HAP-1 (cell line): ENCODE measurements at regions not wholly inside any gene's neighbourhood (a gene's known extent, or its start where the extent isn't known, plus 50 kb on each side); places are given as distances from the start of the nearest gene placed in this dataset.
"Not testable (repeated sequence)": the region's sequence is repeated elsewhere in the genome, so short reads cannot be mapped to it uniquely, and the experiment has no call there.

Experiments
- DNase-seq, 2 experiments: peaks; one replicate each; pipeline ENCODE4 v3.0.0-alpha.2; 2016 to 2020; ENCODE audit warnings: low spot score in 2 of 2
- H3K27me3 ChIP-seq: fragments of 250-450 bp; sonication (Bioruptor Pico); 2 replicates; pipeline ENCODE4 v1.5.1; 2020; ENCODE audit warnings: low read depth, mild to moderate bottlenecking, moderate library complexity
- H3K36me3 ChIP-seq: fragments of 250-450 bp; sonication (Bioruptor Pico); replicated peaks from 2 replicates; pipeline ENCODE4 v1.5.1; 2020; ENCODE audit warnings: mild to moderate bottlenecking
- H3K4me1 ChIP-seq: fragments of 250-450 bp; sonication (Bioruptor Pico); 2 replicates; pipeline ENCODE4 v1.5.1; 2020; ENCODE audit warnings: mild to moderate bottlenecking
- H3K4me3 ChIP-seq: fragments of 250-450 bp; sonication (Bioruptor Pico); 2 replicates; pipeline ENCODE4 v1.5.1; 2020; ENCODE audit warnings: mild to moderate bottlenecking, moderate library complexity
- H3K9me3 ChIP-seq: fragments of 250-450 bp; sonication (Bioruptor Pico); 2 replicates; pipeline ENCODE4 v1.5.1; 2020; ENCODE audit warnings: mild to moderate bottlenecking, moderate library complexity
- in situ Hi-C: fragments of 300-500 bp; cut with MboI; formaldehyde crosslinking; loops from 3 replicates; pipeline ENCODE4 v1.14.3; 2020; ENCODE audit warnings: low sequenced_read_pairs, inconsistent platforms, mixed read lengths

- H3K9me3 ChIP-seq, result no peaks in the 10 kb centered on the region
- in situ Hi-C loops, result no loop called here
- H3K36me3 ChIP-seq, result no peaks in the 10 kb centered on the region
- no peaks in the 10 kb centered on the region for H3K27me3 ChIP-seq
- H3K4me3 ChIP-seq, result no peak overlapping the region
- no peaks in the 10 kb centered on the region for H3K4me1 ChIP-seq
- no peak for DNase-seq
These were observed 1760.8 kb upstream of the PCDH10 start for GRCh38 chr4:131388277-131388676.

GRCh38 chr4:131408102-131408501 lies 1741.0 kb upstream of the PCDH10 start:
- DNase-seq, result no peak
- H3K36me3 ChIP-seq, result no peaks in the 10 kb centered on the region
- H3K27me3 ChIP-seq, result no peaks in the 10 kb centered on the region
- in situ Hi-C loops, result no loop called here
- H3K9me3 ChIP-seq, result no peaks in the 10 kb centered on the region
- no peaks in the 10 kb centered on the region for H3K4me1 ChIP-seq
- no peak overlapping the region for H3K4me3 ChIP-seq

- H3K4me3 ChIP-seq, result no peak overlapping the region
- in situ Hi-C loops, result no loop called here
- DNase-seq, result no peak
These were observed 1737.7 kb upstream of the PCDH10 start for GRCh38 chr4:131411393-131411792.

GRCh38 chr4:131419147-131419546 lies 1729.9 kb upstream of the PCDH10 start:
- no peak for DNase-seq
- in situ Hi-C loops, result no loop called here
- no peak overlapping the region for H3K4me3 ChIP-seq
- no peaks in the 10 kb centered on the region for H3K36me3 ChIP-seq
- H3K27me3 ChIP-seq, result no peaks in the 10 kb centered on the region
- H3K4me1 ChIP-seq, result no peaks in the 10 kb centered on the region
- no peaks in the 10 kb centered on the region for H3K9me3 ChIP-seq

More at GRCh38 chr4:131411393-131411792, 1737.7 kb upstream of the PCDH10 start:
- Histone ChIP-seq H3K27me3 (no peaks in the 10 kb centered on the region), H3K4me1 (no peaks in the 10 kb centered on the region), H3K36me3 (no peaks in the 10 kb centered on the region), H3K9me3 (no peaks in the 10 kb centered on the region)

- no peaks in the 10 kb centered on the region for H3K27me3 ChIP-seq
- no peak for DNase-seq
- in situ Hi-C loops, result no loop called here
- no peak overlapping the region for H3K4me3 ChIP-seq
- H3K9me3 ChIP-seq, result no peaks in the 10 kb centered on the region
- no peaks in the 10 kb centered on the region for H3K36me3 ChIP-seq
- H3K4me1 ChIP-seq, result no peaks in the 10 kb centered on the region
These were observed 1722.9 kb upstream of the PCDH10 start for GRCh38 chr4:131426023-131426758.

- in situ Hi-C loops, result no loop called here
These were observed 1722.1 kb upstream of the PCDH10 start for GRCh38 chr4:131427000-131427399.

GRCh38 chr4:131430302-131430701 lies 1718.8 kb upstream of the PCDH10 start:
- H3K9me3 ChIP-seq, result no peaks in the 10 kb centered on the region
- H3K36me3 ChIP-seq, result no peaks in the 10 kb centered on the region
- no peaks in the 10 kb centered on the region for H3K27me3 ChIP-seq
- H3K4me1 ChIP-seq, result no peaks in the 10 kb centered on the region
- DNase-seq, result no peak
- in situ Hi-C loops, result no loop called here
- no peak overlapping the region for H3K4me3 ChIP-seq

More at GRCh38 chr4:131427000-131427399, 1722.1 kb upstream of the PCDH10 start:
- H3K4me1 ChIP-seq, result no peaks in the 10 kb centered on the region
- no peak for DNase-seq
- H3K36me3 ChIP-seq, result no peaks in the 10 kb centered on the region
- no peak overlapping the region for H3K4me3 ChIP-seq
- no peaks in the 10 kb centered on the region for H3K27me3 ChIP-seq
- no peaks in the 10 kb centered on the region for H3K9me3 ChIP-seq

- Histone ChIP-seq H3K4me1 (no peaks in the 10 kb centered on the region), H3K4me3 (no peak overlapping the region), H3K36me3 (no peaks in the 10 kb centered on the region), H3K9me3 (no peaks in the 10 kb centered on the region), H3K27me3 (no peaks in the 10 kb centered on the region)
- DNase-seq, result no peak
- in situ Hi-C loops, result no loop called here
These were observed 1707.9 kb upstream of the PCDH10 start for GRCh38 chr4:131441004-131441688.

- no peaks in the 10 kb centered on the region for H3K36me3 ChIP-seq
- H3K4me1 ChIP-seq, result no peaks in the 10 kb centered on the region
- no peak for DNase-seq
- in situ Hi-C loops, result no loop called here
- no peaks in the 10 kb centered on the region for H3K9me3 ChIP-seq
- no peak overlapping the region for H3K4me3 ChIP-seq
- H3K27me3 ChIP-seq, result no peaks in the 10 kb centered on the region
These were observed 1701.2 kb upstream of the PCDH10 start for GRCh38 chr4:131447883-131448282.

GRCh38 chr4:131450572-131451209 lies 1698.4 kb upstream of the PCDH10 start:
- Histone ChIP-seq H3K4me3 (no peak overlapping the region), H3K4me1 (no peaks in the 10 kb centered on the region), H3K9me3 (no peaks in the 10 kb centered on the region), H3K36me3 (no peaks in the 10 kb centered on the region), H3K27me3 (no peaks in the 10 kb centered on the region)
- in situ Hi-C loops, result no loop called here
- no peak for DNase-seq

GRCh38 chr4:131459430-131460101 lies 1689.5 kb upstream of the PCDH10 start:
- no peak for DNase-seq
- no peaks in the 10 kb centered on the region for H3K9me3 ChIP-seq

GRCh38 chr4:131470360-131470759 lies 1678.7 kb upstream of the PCDH10 start:
- H3K4me1 ChIP-seq, result no peaks in the 10 kb centered on the region
- H3K27me3 ChIP-seq, result no peaks in the 10 kb centered on the region
- H3K4me3 ChIP-seq, result no peak overlapping the region
- no peaks in the 10 kb centered on the region for H3K36me3 ChIP-seq
- H3K9me3 ChIP-seq, result no peaks in the 10 kb centered on the region
- DNase-seq, result no peak
- in situ Hi-C loops, result no loop called here

More at GRCh38 chr4:131459430-131460101, 1689.5 kb upstream of the PCDH10 start:
- H3K27me3 ChIP-seq, result no peaks in the 10 kb centered on the region
- no peaks in the 10 kb centered on the region for H3K36me3 ChIP-seq
- in situ Hi-C loops, result no loop called here
- H3K4me3 ChIP-seq, result no peak overlapping the region
- H3K4me1 ChIP-seq, result 0 out of 2 replicates have a peak, but pooled peaks cover 3% of the 10 kb centered on the region

- in situ Hi-C loops, result no loop called here
- DNase-seq, result no peak
- H3K9me3 ChIP-seq, result no peaks in the 10 kb centered on the region
- H3K27me3 ChIP-seq, result no peaks in the 10 kb centered on the region
- no peaks in the 10 kb centered on the region for H3K36me3 ChIP-seq
- H3K4me1 ChIP-seq, result no peaks in the 10 kb centered on the region
- H3K4me3 ChIP-seq, result no peak overlapping the region
These were observed 1660.3 kb upstream of the PCDH10 start for GRCh38 chr4:131488772-131489171.

- H3K4me1 ChIP-seq, H3K9me3 ChIP-seq, DNase-seq, in situ Hi-C loops, H3K27me3 ChIP-seq, H3K36me3 ChIP-seq, H3K4me3 ChIP-seq: not testable (repeated sequence)
These were observed 1652.9 kb upstream of the PCDH10 start for GRCh38 chr4:131496211-131496610.
